ENCODE measurements at regions not wholly inside any gene's neighbourhood (a gene's known extent, or its start where the extent isn't known, plus 50 kb on each side); places are given as distances from the start of the nearest gene placed in this dataset.

- no peak for DNase-seq (ENCODE audit: low read depth)
Measured at GRCh38 chr18:5091741-5092140, 105.3 kb downstream of the AKAIN1 start.

GRCh38 chr18:5075297-5075696 lies 121.8 kb downstream of the AKAIN1 start:
- DNase-seq (ENCODE audit: low read depth): no peak

GRCh38 chr18:5073026-5073944 lies 123.8 kb downstream of the AKAIN1 start:
- DNase-seq (ENCODE audit: low read depth): peak; percentile 1

GRCh38 chr18:5068851-5069250 lies 128.2 kb downstream of the AKAIN1 start:
- no peak for DNase-seq (ENCODE audit: low read depth)

GRCh38 chr18:5066380-5066977 lies 130.6 kb downstream of the AKAIN1 start:
- no peak for DNase-seq (ENCODE audit: low read depth)

GRCh38 chr18:5065615-5066014 lies 131.4 kb downstream of the AKAIN1 start:
- no peak for DNase-seq (ENCODE audit: low read depth)

- DNase-seq (ENCODE audit: low read depth): no peak
Measured at GRCh38 chr18:5064841-5065370, 132.2 kb downstream of the AKAIN1 start.

- DNase-seq (ENCODE audit: low read depth): no peak
Measured at GRCh38 chr18:5061785-5062184, 135.3 kb downstream of the AKAIN1 start.

GRCh38 chr18:5060543-5060942 lies 136.5 kb downstream of the AKAIN1 start:
- no peak for DNase-seq (ENCODE audit: low read depth)

- DNase-seq (ENCODE audit: low read depth): no peak
Measured at GRCh38 chr18:5059696-5060032, 137.4 kb downstream of the AKAIN1 start.

GRCh38 chr18:5058768-5059695 lies 138.0 kb downstream of the AKAIN1 start:
- DNase-seq (ENCODE audit: low read depth): no peak

GRCh38 chr18:5057386-5058348 lies 139.4 kb downstream of the AKAIN1 start:
- peak; percentile 20 for DNase-seq (ENCODE audit: low read depth)

- no peak for DNase-seq (ENCODE audit: low read depth)
Measured at GRCh38 chr18:5052491-5052890, 144.6 kb downstream of the AKAIN1 start.

GRCh38 chr18:5051207-5051606 lies 145.8 kb downstream of the AKAIN1 start:
- DNase-seq (ENCODE audit: low read depth): no peak

- no peak for DNase-seq (ENCODE audit: low read depth)
Measured at GRCh38 chr18:5049124-5049523, 147.9 kb downstream of the AKAIN1 start.

GRCh38 chr18:5040476-5040875 lies 156.6 kb downstream of the AKAIN1 start:
- DNase-seq (ENCODE audit: low read depth): no peak

- no peak for DNase-seq (ENCODE audit: low read depth)
Measured at GRCh38 chr18:5036523-5036922, 160.5 kb downstream of the AKAIN1 start.

- no peak for DNase-seq (ENCODE audit: low read depth)
Measured at GRCh38 chr18:5031216-5031615, 165.8 kb downstream of the AKAIN1 start.

GRCh38 chr18:5030636-5031035 lies 166.4 kb downstream of the AKAIN1 start:
- no peak for DNase-seq (ENCODE audit: low read depth)

GRCh38 chr18:5029592-5029991 lies 167.5 kb downstream of the AKAIN1 start:
- no peak for DNase-seq (ENCODE audit: low read depth)

GRCh38 chr18:5024741-5025140 lies 172.3 kb downstream of the AKAIN1 start:
- no peak for DNase-seq (ENCODE audit: low read depth)
